Vagina (tissue), 2 donors: ENCODE measurements at regions not wholly inside any gene's neighbourhood (a gene's known extent, or its start where the extent isn't known, plus 50 kb on each side); places are given as distances from the start of the nearest gene placed in this dataset.

Experiments used
- DNase-seq, 2 donors: peaks; one replicate each; pipeline ENCODE4 v3.0.0-alpha.2; 2017; ENCODE audit errors: extremely low spot score in 2 of 2
- H3K27ac ChIP-seq: fragments of 200-600 bp; sonication (generic); one replicate; pipeline ENCODE4 v1.5.1; 2019
- H3K27me3 ChIP-seq: fragments of 200-600 bp; sonication (generic); one replicate; pipeline ENCODE4 v1.5.1; 2019
- H3K36me3 ChIP-seq, 2 donors: fragments of 200-600 bp; sonication (generic); one replicate each; pipeline ENCODE4 v1.5.1; 2017 to 2019
- H3K4me1 ChIP-seq: fragments of 200-600 bp; sonication (generic); one replicate; pipeline ENCODE4 v1.5.1; 2019
- H3K4me3 ChIP-seq, 2 donors: fragments of 200-600 bp; sonication (generic); 1 replicate in 1 of 2; 2 replicates in 1 of 2; pipeline ENCODE4 v1.5.1; 2016 to 2019
- H3K9me3 ChIP-seq: fragments of 200-600 bp; sonication (generic); one replicate; pipeline ENCODE4 v1.5.1; 2019
- CTCF ChIP-seq, 3 experiments: fragments of 450-650 bp in 2 of 3; fragments of 200-600 bp in 1 of 3; sonication (generic) in 1 of 3; IDR thresholded peaks; one replicate each; pipeline ENCODE4 v1.5.1; 2017 to 2019; ENCODE audit warnings: antibody characterized with exemption in 3 of 3, mild to moderate bottlenecking in 2 of 3, moderate library complexity in 2 of 3
- POLR2A ChIP-seq, 2 donors: fragments of 450-650 bp; IDR thresholded peaks; one replicate each; pipeline ENCODE4 v1.6.1; 2017; ENCODE audit warnings: antibody characterized with exemption in 2 of 2, mild to moderate bottlenecking in 2 of 2, moderate library complexity in 2 of 2
- POLR2AphosphoS5 ChIP-seq, 2 donors: sonication (generic); formaldehyde crosslinking; IDR thresholded peaks; one replicate each; pipeline ENCODE4 v1.9.0; 2017; ENCODE audit warnings: antibody characterized with exemption in 2 of 2, mild to moderate bottlenecking in 2 of 2, low read depth in 1 of 2; ENCODE audit not compliant: insufficient read depth in 1 of 2
- intact Hi-C: fragments of 100-400 bp; cut with DNase I; formaldehyde crosslinking; loops from one replicate; pipeline ENCODE4 v1.15.1; 2023

- Histone ChIP-seq H3K9me3 (no peaks in the 10 kb centered on the region), H3K27me3 (no peaks in the 10 kb centered on the region), H3K4me3 (no peak overlapping the region), H3K4me1 (no peaks in the 10 kb centered on the region), H3K27ac (no peak overlapping the region), H3K36me3 (no peaks in the 10 kb centered on the region)
- intact Hi-C loops = no loop called here
- no peak for TF ChIP-seq CTCF (IDR thresholded peaks at IDR 0.05)
- TF ChIP-seq POLR2AphosphoS5 (IDR thresholded peaks at IDR 0.05; ENCODE audit: insufficient read depth in 1 of 2, low read depth in 1 of 2) = no peak
- TF ChIP-seq POLR2A (IDR thresholded peaks at IDR 0.05) = no peak
- DNase-seq = no peak
Measured at GRCh38 chr1:79290927-79291474, 284.5 kb upstream of the ADGRL4 start.

DNA sequence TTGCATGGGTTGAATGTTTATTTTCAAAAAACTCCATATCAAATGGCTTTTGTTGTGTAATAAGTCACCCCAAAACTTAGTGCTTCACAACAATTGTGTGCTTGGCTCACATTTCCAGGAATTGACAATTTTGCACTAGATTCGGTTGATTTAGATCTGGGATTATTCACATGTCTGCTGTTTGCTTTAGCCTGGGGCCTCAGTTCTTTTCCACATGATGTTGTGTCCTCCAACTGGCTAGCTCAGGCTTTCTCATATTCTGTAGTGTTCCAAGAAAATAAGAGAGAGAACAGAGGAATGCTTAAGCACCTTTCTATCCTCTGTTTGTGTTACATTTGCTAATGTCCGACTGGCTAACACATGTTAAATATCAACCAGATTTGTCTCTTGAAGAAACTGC lies 281.5 kb upstream of the ADGRL4 start:
- Histone ChIP-seq H3K4me1 (no peaks in the 10 kb centered on the region), H3K4me3 (no peak overlapping the region), H3K27me3 (no peaks in the 10 kb centered on the region), H3K36me3 (no peaks in the 10 kb centered on the region), H3K9me3 (no peaks in the 10 kb centered on the region), H3K27ac (no peak overlapping the region)
- no peak for DNase-seq
- no peak for TF ChIP-seq CTCF (IDR thresholded peaks at IDR 0.05)
- TF ChIP-seq POLR2AphosphoS5 (IDR thresholded peaks at IDR 0.05; ENCODE audit: insufficient read depth in 1 of 2, low read depth in 1 of 2) = no peak
- TF ChIP-seq POLR2A (IDR thresholded peaks at IDR 0.05) = no peak
- intact Hi-C loops = no loop called here

DNA sequence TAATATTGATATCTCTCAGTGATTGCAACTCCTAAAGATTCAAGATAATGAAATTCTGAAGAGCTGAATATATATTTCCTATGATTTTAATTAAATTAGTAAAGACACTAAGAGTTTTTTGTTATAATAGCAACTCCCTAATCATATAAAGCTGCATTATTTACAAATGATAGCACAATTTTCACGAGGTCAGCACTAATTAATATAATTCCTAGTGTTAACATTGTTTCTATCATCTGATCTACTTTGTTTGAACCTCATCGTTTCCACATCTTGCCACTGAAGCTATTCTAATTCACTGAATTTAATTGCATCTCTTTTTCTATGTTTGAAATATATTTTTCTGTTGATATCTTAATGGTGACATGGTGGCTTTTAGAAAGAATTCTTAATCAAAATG lies 279.1 kb upstream of the ADGRL4 start:
- intact Hi-C loops = no loop called here
- TF ChIP-seq POLR2AphosphoS5 (IDR thresholded peaks at IDR 0.05; ENCODE audit: insufficient read depth in 1 of 2, low read depth in 1 of 2) = no peak
- TF ChIP-seq POLR2A (IDR thresholded peaks at IDR 0.05) = no peak
- no peak for TF ChIP-seq CTCF (IDR thresholded peaks at IDR 0.05)
- DNase-seq = no peak
- Histone ChIP-seq H3K36me3 (no peaks in the 10 kb centered on the region), H3K27ac (no peak overlapping the region), H3K9me3 (no peaks in the 10 kb centered on the region), H3K27me3 (no peaks in the 10 kb centered on the region), H3K4me1 (no peaks in the 10 kb centered on the region), H3K4me3 (no peak overlapping the region)

DNA sequence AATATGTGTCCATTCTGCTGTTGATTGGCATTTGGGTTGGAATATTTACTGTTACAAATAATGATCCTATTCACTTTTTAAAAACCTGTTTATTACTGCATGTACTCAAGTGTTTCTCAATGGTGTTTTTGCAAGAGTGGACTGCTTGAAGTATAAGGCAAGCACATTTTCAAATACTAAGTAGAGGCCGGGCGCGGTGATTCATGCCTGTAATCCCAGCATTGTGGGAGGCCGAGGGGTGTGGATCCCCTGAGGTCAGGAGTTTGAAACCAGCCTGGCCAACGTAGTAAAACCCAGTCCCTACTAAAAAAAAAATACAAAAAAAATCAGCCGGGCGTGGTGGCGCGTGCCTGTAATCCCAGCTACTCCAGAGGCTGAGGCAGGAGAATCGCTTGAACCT lies 276.9 kb upstream of the ADGRL4 start:
- no peak for DNase-seq
- H3K4me1 ChIP-seq = no peaks in the 10 kb centered on the region
- no peaks in the 10 kb centered on the region for H3K9me3 ChIP-seq
- H3K4me3 ChIP-seq = no peak overlapping the region
- H3K27me3 ChIP-seq = no peaks in the 10 kb centered on the region
- intact Hi-C loops = no loop called here
- no peak overlapping the region for H3K27ac ChIP-seq
- no peak for TF ChIP-seq CTCF (IDR thresholded peaks at IDR 0.05)
- no peak for TF ChIP-seq POLR2A (IDR thresholded peaks at IDR 0.05)
- no peak for TF ChIP-seq POLR2AphosphoS5 (IDR thresholded peaks at IDR 0.05; ENCODE audit: insufficient read depth in 1 of 2, low read depth in 1 of 2)
- H3K36me3 ChIP-seq = no peaks in the 10 kb centered on the region

- intact Hi-C loops = no loop called here
- no peak for DNase-seq
- no peaks in the 10 kb centered on the region for H3K36me3 ChIP-seq
- no peaks in the 10 kb centered on the region for H3K4me1 ChIP-seq
- H3K27me3 ChIP-seq = no peaks in the 10 kb centered on the region
- H3K27ac ChIP-seq = no peak overlapping the region
- no peak overlapping the region for H3K4me3 ChIP-seq
- TF ChIP-seq CTCF (IDR thresholded peaks at IDR 0.05) (no peak), POLR2AphosphoS5 (IDR thresholded peaks at IDR 0.05; ENCODE audit: insufficient read depth in 1 of 2, low read depth in 1 of 2) (no peak), POLR2A (IDR thresholded peaks at IDR 0.05) (no peak)
- H3K9me3 ChIP-seq = no peaks in the 10 kb centered on the region
Measured at GRCh38 chr1:79281442-79281841, 274.9 kb upstream of the ADGRL4 start.
